ENCODE measurements at regions not wholly inside any gene's neighbourhood (a gene's known extent, or its start where the extent isn't known, plus 50 kb on each side); places are given as distances from the start of the nearest gene placed in this dataset.

GRCh38 chr12:85504164-85504563 is 224.1 kb downstream of the ALX1 start:
- FAIRE-seq (no peak), DNase-seq (ENCODE audit: low spot score) (no peak)

GRCh38 chr12:85504624-85505023 is 224.6 kb downstream of the ALX1 start:
- FAIRE-seq (no peak), DNase-seq (ENCODE audit: low spot score) (no peak)

DNA sequence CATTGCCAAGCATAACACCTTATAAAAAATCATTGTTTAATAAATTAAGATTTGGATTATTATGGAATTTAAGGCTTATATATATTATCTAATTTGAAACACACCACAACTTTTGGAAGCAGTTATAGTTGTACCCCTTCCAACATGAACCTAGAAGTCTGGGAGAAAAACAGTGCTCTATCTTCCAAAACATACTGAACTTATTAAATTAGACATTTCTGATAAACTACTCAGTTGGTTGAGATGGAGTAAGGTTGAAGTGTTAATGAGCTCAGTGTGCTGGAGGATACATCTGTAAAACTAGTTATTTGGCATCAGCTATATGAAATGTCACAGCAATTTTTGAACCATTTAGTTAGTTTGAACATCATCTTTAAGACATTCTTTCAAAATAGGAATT is 227.4 kb downstream of the ALX1 start:
- FAIRE-seq = no peak
- DNase-seq (ENCODE audit: low spot score) = no peak

DNA sequence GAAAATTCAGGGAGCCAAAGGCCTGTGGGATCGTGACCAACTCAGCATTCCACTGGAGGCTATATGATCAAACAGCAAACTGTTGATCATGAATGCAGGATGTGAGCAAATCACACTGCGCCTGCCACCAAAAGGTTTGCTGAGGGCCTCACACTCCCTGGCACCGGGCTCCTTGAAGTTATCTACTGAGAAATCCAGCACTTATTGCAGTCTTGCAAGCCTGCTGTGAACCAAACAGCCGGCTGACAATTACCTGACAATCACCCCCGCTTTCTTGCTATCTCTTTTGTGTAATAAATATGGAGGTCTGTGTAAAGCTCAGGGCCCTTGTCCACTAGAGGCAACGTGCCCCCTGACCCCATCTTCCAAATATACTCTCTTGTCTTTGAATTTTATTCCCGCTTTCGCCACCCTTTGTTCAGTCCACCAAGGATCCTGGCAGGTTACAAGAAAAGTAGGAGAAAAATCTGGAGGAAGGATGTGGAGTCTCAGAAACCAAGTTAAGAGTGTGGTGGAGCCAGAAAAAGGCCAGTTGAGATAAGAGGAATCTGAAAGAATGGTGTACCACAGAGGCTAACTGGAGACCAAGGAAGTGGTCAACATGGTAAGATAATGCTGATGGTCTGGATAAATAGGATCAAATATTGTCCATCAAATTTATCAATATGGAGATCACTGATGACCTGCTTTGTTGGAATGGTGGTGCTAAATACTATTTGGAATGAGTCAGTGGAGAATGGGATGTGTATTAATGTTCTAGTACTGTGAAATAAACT is 229.2 kb downstream of the ALX1 start:
- no peak for FAIRE-seq
- no peak for DNase-seq (ENCODE audit: low spot score)

GRCh38 chr12:85509857-85510256 is 229.8 kb downstream of the ALX1 start:
- DNase-seq (ENCODE audit: low spot score) (no peak), FAIRE-seq (no peak)

DNA sequence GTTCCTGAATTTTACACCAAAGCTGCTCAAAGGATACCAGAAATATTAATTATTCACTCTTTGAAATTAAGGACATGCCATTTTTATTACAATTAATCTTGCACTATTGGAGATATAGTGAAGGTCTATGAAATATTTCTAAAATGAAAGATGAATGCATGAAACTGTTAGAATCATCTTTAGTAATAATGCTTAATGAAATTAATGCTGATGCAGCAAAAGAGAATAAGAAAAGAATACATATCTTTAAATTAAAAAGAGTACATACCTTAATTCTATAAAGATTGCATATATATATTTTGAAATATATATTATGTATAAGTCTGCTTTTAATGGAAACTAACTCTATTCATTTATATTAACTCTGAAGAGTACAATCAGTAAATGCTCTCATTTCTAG is 236.0 kb downstream of the ALX1 start:
- FAIRE-seq (no peak), DNase-seq (ENCODE audit: low spot score) (no peak)

DNA sequence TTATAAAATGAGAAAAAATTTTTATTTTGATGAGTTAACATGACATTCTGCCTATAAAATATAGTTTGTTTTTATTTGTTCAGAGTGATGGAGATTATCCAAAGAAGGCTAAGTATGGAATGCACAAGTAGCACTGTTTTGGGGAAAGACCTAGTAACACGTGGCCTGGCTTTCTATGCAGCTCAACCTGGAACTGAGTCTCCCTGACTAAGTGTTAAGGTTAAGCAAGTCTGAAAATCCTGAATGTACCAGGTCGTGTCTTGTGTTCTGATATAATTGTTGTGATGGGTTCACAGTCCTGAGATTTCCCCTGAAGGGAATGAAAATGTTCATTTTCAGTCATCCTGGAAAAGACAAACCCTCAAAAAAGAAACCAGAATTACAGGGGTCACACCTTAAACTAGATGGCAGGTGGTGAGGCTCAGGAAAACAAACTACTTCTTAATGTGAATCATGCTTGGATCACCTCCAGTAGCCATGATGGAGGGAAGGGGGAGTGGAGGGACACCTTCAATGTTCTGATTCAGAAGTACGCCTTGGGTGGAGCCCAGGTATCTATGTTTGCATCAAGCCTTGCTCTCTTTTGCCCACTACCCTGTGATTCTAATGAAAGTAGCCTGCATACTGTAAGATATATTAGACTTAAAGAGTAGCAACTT is 236.8 kb downstream of the ALX1 start:
- DNase-seq (ENCODE audit: low spot score) (no peak), FAIRE-seq (no peak)

DNA sequence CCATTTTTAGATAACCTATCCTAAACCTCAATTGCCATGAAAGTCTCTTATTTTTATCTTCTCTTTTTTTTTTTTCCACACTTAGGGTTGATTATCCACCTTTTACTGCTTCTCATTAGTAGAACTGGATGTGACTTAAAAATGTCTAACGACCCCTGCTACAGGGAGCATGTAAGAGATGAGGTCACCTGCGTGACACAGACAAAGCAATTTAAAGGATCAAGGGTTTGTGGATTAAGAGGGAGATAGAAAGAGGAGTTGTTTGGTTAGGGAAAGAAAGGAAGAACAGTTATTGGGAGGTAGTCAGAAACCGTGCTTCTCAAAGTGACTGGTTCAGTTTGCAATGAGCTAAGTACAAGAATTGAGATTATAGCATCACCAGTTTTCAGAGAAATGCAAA is 239.1 kb downstream of the ALX1 start:
- no peak for DNase-seq (ENCODE audit: low spot score)
- no peak for FAIRE-seq

DNA sequence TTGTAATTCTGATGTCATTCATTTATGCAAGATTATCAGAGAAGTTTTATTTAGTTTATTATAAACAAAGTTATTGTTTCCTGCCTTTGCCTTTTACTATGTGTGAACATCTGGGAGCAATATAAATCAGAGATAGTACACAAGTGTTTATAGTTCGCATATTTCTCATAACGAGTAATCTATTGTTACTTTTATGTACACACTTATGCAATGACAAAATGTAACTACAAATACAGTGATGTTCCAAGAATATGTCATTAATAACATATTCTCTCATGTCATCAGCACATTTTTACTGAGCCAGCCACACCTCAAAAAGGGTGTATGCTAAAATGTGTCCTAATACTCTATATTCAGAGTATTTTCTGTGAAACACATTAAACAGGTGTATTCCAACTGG is 243.2 kb downstream of the ALX1 start:
- FAIRE-seq (no peak), DNase-seq (ENCODE audit: low spot score) (no peak)

DNA sequence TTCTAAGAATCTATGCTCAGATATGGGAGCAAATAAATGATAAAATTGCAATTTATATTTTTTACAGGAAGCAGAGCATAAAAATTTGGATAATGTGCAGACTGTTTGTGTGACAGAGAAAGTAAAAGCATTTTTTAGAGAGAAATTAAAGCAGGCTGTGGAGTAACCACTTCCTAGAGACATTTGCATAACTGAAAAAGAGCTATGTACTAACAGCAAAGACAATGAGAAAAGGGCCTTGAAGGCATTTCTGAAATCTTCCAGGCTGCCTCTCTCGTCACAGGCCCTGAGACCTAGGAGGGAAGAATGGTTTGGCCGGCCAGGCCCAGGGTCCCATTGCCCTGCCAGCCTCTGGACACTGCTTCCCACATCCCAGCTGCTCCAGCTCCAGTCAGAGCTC is 247.2 kb downstream of the ALX1 start:
- no peak for DNase-seq (ENCODE audit: low spot score)
- no peak for FAIRE-seq

DNA sequence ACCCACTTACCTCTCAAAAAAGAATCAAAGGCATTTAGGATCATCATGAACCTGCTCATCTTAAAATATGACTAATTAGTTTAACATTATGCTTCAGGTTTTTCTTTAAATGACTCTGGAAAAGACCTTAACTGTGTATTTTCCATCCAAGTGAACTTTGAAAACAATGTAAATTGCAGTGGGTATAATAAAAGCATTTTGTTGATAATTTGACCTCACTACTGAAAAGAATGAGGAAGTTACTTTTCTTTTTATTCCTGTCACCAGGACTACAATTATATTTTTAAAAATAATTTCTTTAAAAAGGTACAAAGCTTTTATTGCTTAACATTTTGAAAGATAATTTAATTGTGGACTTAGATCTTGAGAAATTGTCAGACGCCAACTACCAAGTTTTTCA is 249.9 kb downstream of the ALX1 start:
- FAIRE-seq = no peak

GRCh38 chr12:85530456-85530855 is 250.4 kb downstream of the ALX1 start:
- FAIRE-seq (no peak), DNase-seq (ENCODE audit: low spot score) (no peak)

More for the DNA sequence above, 249.9 kb downstream of the ALX1 start:
- no peak for DNase-seq (ENCODE audit: low spot score)

- no peak for FAIRE-seq
- DNase-seq (ENCODE audit: low spot score) = no peak
Measured at GRCh38 chr12:85531341-85531740, 251.3 kb downstream of the ALX1 start.

DNA sequence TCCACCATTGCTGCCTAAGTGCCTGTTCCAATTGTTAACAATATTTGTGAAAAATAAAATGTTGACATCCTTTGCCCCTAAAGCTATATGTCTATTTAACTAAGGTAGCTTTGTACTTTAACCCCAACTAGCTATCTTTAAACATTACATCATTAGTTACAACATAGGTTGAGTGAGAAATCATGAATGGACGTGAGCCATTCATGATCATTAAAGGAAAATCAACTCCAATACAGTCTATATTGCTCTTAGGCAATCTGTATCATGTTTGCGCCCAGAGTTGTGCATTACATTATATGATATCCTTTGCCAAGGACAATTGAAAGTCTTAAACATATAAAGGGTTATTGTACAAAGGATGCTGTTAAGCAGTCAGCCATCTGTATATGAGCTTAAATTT is 269.6 kb downstream of the ALX1 start:
- DNase-seq (ENCODE audit: low spot score) (no peak), FAIRE-seq (no peak)

GRCh38 chr12:85550924-85551323 is 270.9 kb downstream of the ALX1 start:
- FAIRE-seq (no peak), DNase-seq (ENCODE audit: low spot score) (no peak)

- FAIRE-seq (no peak), DNase-seq (ENCODE audit: low spot score) (no peak)
Measured at GRCh38 chr12:85552461-85552860, 272.4 kb downstream of the ALX1 start.

- DNase-seq (ENCODE audit: low spot score) = no peak
Measured at GRCh38 chr12:85557850-85558249, 277.8 kb downstream of the ALX1 start.

GRCh38 chr12:85558684-85559083 is 277.5 kb downstream of the RASSF9 start:
- no peak for DNase-seq (ENCODE audit: low spot score)
- no peak for FAIRE-seq

More at GRCh38 chr12:85557850-85558249, 277.8 kb downstream of the ALX1 start:
- FAIRE-seq = no peak

GRCh38 chr12:85559127-85559526 is 277.1 kb downstream of the RASSF9 start:
- DNase-seq (ENCODE audit: low spot score) = no peak
- no peak for FAIRE-seq

- no peak for FAIRE-seq
Measured at GRCh38 chr12:85559536-85559935, 276.7 kb downstream of the RASSF9 start.

GRCh38 chr12:85562765-85563164 is 273.4 kb downstream of the RASSF9 start:
- DNase-seq (ENCODE audit: low spot score) (no peak), FAIRE-seq (no peak)

More at GRCh38 chr12:85559536-85559935, 276.7 kb downstream of the RASSF9 start:
- DNase-seq (ENCODE audit: low spot score) = no peak

GRCh38 chr12:85564786-85565185 is 271.4 kb downstream of the RASSF9 start:
- no peak for FAIRE-seq
- no peak for DNase-seq (ENCODE audit: low spot score)
